ENCODE measurements at regions not wholly inside any gene's neighbourhood (a gene's known extent, or its start where the extent isn't known, plus 50 kb on each side); places are given as distances from the start of the nearest gene placed in this dataset.
A peak's percentile ranks its signal among the peaks of the same experiment; 100 is the strongest.

GRCh38 chrX:25213611-25214010 is 197.8 kb upstream of the ARX start:
- DNase-seq: no peak

- DNase-seq: no peak
Measured at GRCh38 chrX:25207803-25208475, 192.2 kb upstream of the ARX start.

GRCh38 chrX:25206778-25207177 is 191.0 kb upstream of the ARX start:
- DNase-seq: no peak

GRCh38 chrX:25204182-25204581 is 188.4 kb upstream of the ARX start:
- no peak for DNase-seq

GRCh38 chrX:25202827-25203226 is 187.1 kb upstream of the ARX start:
- no peak for DNase-seq

GRCh38 chrX:25198891-25199290 is 183.1 kb upstream of the ARX start:
- no peak for DNase-seq

GRCh38 chrX:25198253-25198652 is 182.5 kb upstream of the ARX start:
- DNase-seq: no peak

GRCh38 chrX:25196221-25196620 is 180.5 kb upstream of the ARX start:
- no peak for DNase-seq

- no peak for DNase-seq
Measured at GRCh38 chrX:25191403-25191802, 175.6 kb upstream of the ARX start.

GRCh38 chrX:25181775-25182174 is 166.0 kb upstream of the ARX start:
- DNase-seq: no peak

- no peak for DNase-seq
Measured at GRCh38 chrX:25180242-25180641, 164.5 kb upstream of the ARX start.

GRCh38 chrX:25178555-25178954 is 162.8 kb upstream of the ARX start:
- no peak for DNase-seq

- DNase-seq: no peak
Measured at GRCh38 chrX:25175743-25176142, 160.0 kb upstream of the ARX start.

- DNase-seq: no peak
Measured at GRCh38 chrX:25175171-25175570, 159.4 kb upstream of the ARX start.

GRCh38 chrX:25166546-25166945 is 150.8 kb upstream of the ARX start:
- DNase-seq: no peak

- DNase-seq: no peak
Measured at GRCh38 chrX:25166145-25166544, 150.4 kb upstream of the ARX start.

- DNase-seq: no peak
Measured at GRCh38 chrX:25158635-25159034, 142.9 kb upstream of the ARX start.

GRCh38 chrX:25156832-25157231 is 141.1 kb upstream of the ARX start:
- DNase-seq: no peak

- no peak for DNase-seq
Measured at GRCh38 chrX:25156323-25156722, 140.6 kb upstream of the ARX start.

GRCh38 chrX:25154168-25154567 is 138.4 kb upstream of the ARX start:
- no peak for DNase-seq

- no peak for DNase-seq
Measured at GRCh38 chrX:25151749-25152148, 136.0 kb upstream of the ARX start.

- peak; percentile 31 for DNase-seq
Measured at GRCh38 chrX:25144043-25144940, 128.5 kb upstream of the ARX start.

GRCh38 chrX:25143596-25143995 is 127.8 kb upstream of the ARX start:
- no peak for DNase-seq

GRCh38 chrX:25141684-25142083 is 125.9 kb upstream of the ARX start:
- no peak for DNase-seq
